A673 (cell line): ENCODE measurements at regions not wholly inside any gene's neighbourhood (a gene's known extent, or its start where the extent isn't known, plus 50 kb on each side); places are given as distances from the start of the nearest gene placed in this dataset.

Experiments
- BruUV-seq: library from RNA; stranded (reverse); fragments of 400-500 nt; replicated peaks from 2 replicates; lab custom pipeline; 2021; lab: Mats Ljungman, UMichigan
- CTCF ChIA-PET: fragments of 300-600 bp; sonication (Branson Sonifier 250); formaldehyde crosslinking; loops from one replicate; lab custom pipeline; 2022; ENCODE audit warnings: antibody characterized with exemption; lab: Charles Lee
- POLR2A ChIA-PET: fragments of 300-600 bp; sonication (Branson Sonifier 250); formaldehyde crosslinking; loops from one replicate; lab custom pipeline; 2022; ENCODE audit warnings: antibody characterized with exemption; ENCODE audit not compliant: low non-redundant PET; lab: Charles Lee
- DNase-seq: peaks from one replicate; pipeline ENCODE4 v3.0.0-alpha.2; 2015; ENCODE audit warnings: low spot score
- H3K27ac ChIP-seq: fragments of 200-600 bp; sonication (generic); 2 replicates; pipeline ENCODE4 v1.5.1; 2016; ENCODE audit warnings: mixed run types, low read depth, mild to moderate bottlenecking, mixed read lengths, antibody characterized with exemption, low read length; ENCODE audit not compliant: poor library complexity, severe bottlenecking
- H3K27me3 ChIP-seq: fragments of 200-600 bp; sonication (generic); replicated peaks from 2 replicates; pipeline ENCODE4 v1.6.1; 2017; ENCODE audit warnings: mixed run types, low read depth, mild to moderate bottlenecking, mixed read lengths, antibody characterized with exemption, low read length; ENCODE audit not compliant: insufficient read depth, poor library complexity
- H3K36me3 ChIP-seq: fragments of 200-600 bp; sonication (generic); 2 replicates; pipeline ENCODE4 v1.6.1; 2016; ENCODE audit warnings: mixed run types, mild to moderate bottlenecking, mixed read lengths, antibody characterized with exemption, low read length; ENCODE audit not compliant: insufficient read depth, poor library complexity, severe bottlenecking
- H3K4me1 ChIP-seq: fragments of 200-600 bp; sonication (generic); 2 replicates; pipeline ENCODE4 v1.6.1; 2017; ENCODE audit warnings: mixed run types, mild to moderate bottlenecking, mixed read lengths, antibody characterized with exemption, low read length; ENCODE audit not compliant: insufficient read depth, poor library complexity, severe bottlenecking
- H3K4me3 ChIP-seq: fragments of 200-600 bp; sonication (generic); 2 replicates; pipeline ENCODE4 v1.5.1; 2016; ENCODE audit warnings: low read depth, mixed run types, mild to moderate bottlenecking, mixed read lengths, low read length; ENCODE audit not compliant: poor library complexity, severe bottlenecking
- H3K9me3 ChIP-seq: fragments of 200-600 bp; sonication (generic); 2 replicates; pipeline ENCODE4 v1.6.1; 2016; ENCODE audit warnings: mixed run types, low read depth, mild to moderate bottlenecking, mixed read lengths, antibody characterized with exemption, low read length; ENCODE audit not compliant: poor library complexity, severe bottlenecking
- CTCF ChIP-seq: fragments of 300-800, 200-600 bp; sonication (generic); conservative IDR thresholded peaks from 2 replicates; pipeline ENCODE4 v1.5.1; 2017; ENCODE audit warnings: low read depth, mild to moderate bottlenecking, antibody characterized with exemption, low read length, moderate library complexity, mixed read lengths
- EZH2 ChIP-seq: fragments of 200-600 bp; sonication (generic); IDR thresholded peaks from 2 replicates; pipeline ENCODE4 v1.6.1; 2017; ENCODE audit warnings: borderline replicate concordance, low read depth, mild to moderate bottlenecking, mixed read lengths, antibody characterized with exemption, low read length; ENCODE audit not compliant: poor library complexity, severe bottlenecking
- intact Hi-C: fragments of 100-400 bp; cut with micrococcal nuclease; formaldehyde crosslinking; loops from one replicate; pipeline ENCODE4 v1.10.0; 2022; ENCODE audit not compliant: unreplicated experiment

- Histone ChIP-seq H3K9me3 (no peaks in the 10 kb centered on the region), H3K27ac (no peak overlapping the region), H3K4me1 (no peaks in the 10 kb centered on the region), H3K4me3 (no peak overlapping the region), H3K36me3 (no peaks in the 10 kb centered on the region), H3K27me3 (no peaks in the 10 kb centered on the region)
- CTCF ChIA-PET, result no interaction called here
- no peak for DNase-seq
- POLR2A ChIA-PET, result no interaction called here
- no peak for TF ChIP-seq EZH2
- no peak for TF ChIP-seq CTCF
- intact Hi-C loops, result no loop called here
- BruUV-seq, result no TSS peak
Measured at GRCh38 chr4:57243076-57243475, 132.9 kb upstream of the IGFBP7 start.

- BruUV-seq, result no TSS peak
- ChIA-PET CTCF (no interaction called here), POLR2A (no interaction called here)
- Histone ChIP-seq H3K36me3 (no peaks in the 10 kb centered on the region), H3K9me3 (no peaks in the 10 kb centered on the region), H3K27ac (no peak overlapping the region), H3K4me3 (no peak overlapping the region), H3K27me3 (no peaks in the 10 kb centered on the region), H3K4me1 (no peaks in the 10 kb centered on the region)
- intact Hi-C loops, result no loop called here
- no peak for DNase-seq
- TF ChIP-seq EZH2 (no peak), CTCF (no peak)
Measured at GRCh38 chr4:57234252-57234775, 124.1 kb upstream of the IGFBP7 start.

GRCh38 chr4:57233386-57233785 is 123.2 kb upstream of the IGFBP7 start:
- Histone ChIP-seq H3K27ac (no peak overlapping the region), H3K27me3 (no peaks in the 10 kb centered on the region), H3K4me3 (no peak overlapping the region), H3K36me3 (no peaks in the 10 kb centered on the region), H3K9me3 (no peaks in the 10 kb centered on the region), H3K4me1 (no peaks in the 10 kb centered on the region)
- intact Hi-C loops, result no loop called here
- BruUV-seq, result no TSS peak
- ChIA-PET CTCF (no interaction called here), POLR2A (no interaction called here)
- TF ChIP-seq CTCF (no peak), EZH2 (no peak)
- DNase-seq, result no peak
